ENCODE measurements at regions not wholly inside any gene's neighbourhood (a gene's known extent, or its start where the extent isn't known, plus 50 kb on each side); places are given as distances from the start of the nearest gene placed in this dataset.

DNA sequence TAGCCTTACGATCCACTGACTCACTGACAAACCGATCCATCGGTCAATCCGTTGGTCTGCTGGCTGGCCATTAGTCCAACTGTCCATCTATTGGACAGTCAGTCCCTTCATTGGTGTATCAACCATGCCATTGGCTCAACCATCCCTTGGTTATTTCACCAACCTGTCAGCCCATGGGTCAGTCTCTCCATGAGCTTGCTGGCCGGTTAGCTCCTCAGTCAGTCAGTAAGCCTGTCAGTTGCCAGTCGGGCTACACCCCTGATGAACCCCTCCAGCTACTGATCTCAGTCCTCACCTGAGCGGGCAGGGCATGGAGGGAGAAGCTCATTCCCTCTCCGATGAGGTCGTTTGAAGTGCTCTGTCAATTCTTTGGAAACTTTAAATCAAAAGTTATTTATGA, 166.5 kb downstream of the FGF18 start (continued):
- no peak for TF ChIP-seq PATZ1 (CRISPR knock-in tag; IDR thresholded peaks at IDR 0.05)
- TF ChIP-seq SRSF4 (IDR thresholded peaks at IDR 0.05; ENCODE audit: low read depth, low read length, poor library complexity, severe bottlenecking): no peak
- TF ChIP-seq RELA (CRISPR knock-in tag; IDR thresholded peaks at IDR 0.05): no peak
- TF ChIP-seq, protein P1, sequence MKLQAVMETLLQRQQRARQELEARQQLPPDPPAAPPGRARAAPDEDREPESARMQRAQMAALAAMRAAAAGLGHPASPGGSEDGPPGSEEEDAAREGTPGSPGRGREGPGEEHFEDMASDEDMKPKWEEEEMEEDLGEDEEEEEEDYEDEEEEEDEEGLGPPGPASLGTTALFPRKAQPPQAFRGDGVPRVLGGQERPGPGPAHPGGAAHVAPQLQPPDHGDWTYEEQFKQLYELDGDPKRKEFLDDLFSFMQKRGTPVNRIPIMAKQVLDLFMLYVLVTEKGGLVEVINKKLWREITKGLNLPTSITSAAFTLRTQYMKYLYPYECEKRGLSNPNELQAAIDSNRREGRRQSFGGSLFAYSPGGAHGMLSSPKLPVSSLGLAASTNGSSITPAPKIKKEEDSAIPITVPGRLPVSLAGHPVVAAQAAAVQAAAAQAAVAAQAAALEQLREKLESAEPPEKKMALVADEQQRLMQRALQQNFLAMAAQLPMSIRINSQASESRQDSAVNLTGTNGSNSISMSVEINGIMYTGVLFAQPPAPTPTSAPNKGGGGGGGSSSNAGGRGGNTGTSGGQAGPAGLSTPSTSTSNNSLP (IDR thresholded peaks at IDR 0.05; ENCODE audit: low read depth, low read length): no peak

- no peak overlapping the region for H3K9ac ChIP-seq (ENCODE audit: insufficient read depth, low read depth, low read length)
- FAIRE-seq: no peak
- ChIA-PET CTCF (ENCODE audit: low intra/inter-chr PET ratio, low total read pairs) (no interaction called here), POLR2A (no interaction called here)
- H3K27ac ChIP-seq (ENCODE audit: extremely low read length, insufficient read depth, low read length): no peak overlapping the region
- intact Hi-C loops (cut with micrococcal nuclease; ENCODE audit: unreplicated experiment): no loop called here
- no peaks in the 10 kb centered on the region for H3K9me3 ChIP-seq (ENCODE audit: low read length)
- no peaks in the 10 kb centered on the region for H3K4me1 ChIP-seq (ENCODE audit: insufficient read depth, low read length)
- BruUV-seq (replicated peaks): no TSS peak
- no peaks in the 10 kb centered on the region for H4K20me1 ChIP-seq (ENCODE audit: insufficient read depth, low read length)
- WGBS (ENCODE audit: low lambda C conversion rate): 26% methylated on average over 3 of the region's 4 CpGs
- H3K4me2 ChIP-seq (ENCODE audit: low read depth, low read length): no peak overlapping the region
- in situ Hi-C loops (cut with HindIII; ENCODE audit: extremely low pct_ligation_motif_present, low pct_unique_long_range_greater_than_20kb): no loop called here
- H3K4me3 ChIP-seq (replicated peaks in 1 of 3; ENCODE audit: insufficient read depth in 1 of 3, low read depth in 2 of 3, low read length in 3 of 3): no peak overlapping the region
- no peak for DNase-seq (ENCODE audit: low spot score)
- peaks cover 2 to 12% of the 10 kb centered on the region in 2 experiments; a peak in 1 of 5 replicates for H3K27me3 ChIP-seq (ENCODE audit: control insufficient read depth in 1 of 2, insufficient read depth in 2 of 2, low read length in 2 of 2)
- H3K36me3 ChIP-seq (replicated peaks in 1 of 2; ENCODE audit: control insufficient read depth in 1 of 2, insufficient read depth in 2 of 2, low read length in 2 of 2): no peaks in the 10 kb centered on the region
- TF ChIP-seq HDAC1 (CRISPR knock-in tag; IDR thresholded peaks at IDR 0.05): no peak
- H3K79me2 ChIP-seq (ENCODE audit: insufficient read depth, low read length): no peaks in the 10 kb centered on the region
- ATAC-seq: no peak
- H2AFZ ChIP-seq (ENCODE audit: low read length): no peak overlapping the region
Measured at GRCh38 chr5:171586436-171586835, 167.0 kb downstream of the FGF18 start.

Measured in HepG2 (cell line).